ENCODE measurements at regions not wholly inside any gene's neighbourhood (a gene's known extent, or its start where the extent isn't known, plus 50 kb on each side); places are given as distances from the start of the nearest gene placed in this dataset.

DNA sequence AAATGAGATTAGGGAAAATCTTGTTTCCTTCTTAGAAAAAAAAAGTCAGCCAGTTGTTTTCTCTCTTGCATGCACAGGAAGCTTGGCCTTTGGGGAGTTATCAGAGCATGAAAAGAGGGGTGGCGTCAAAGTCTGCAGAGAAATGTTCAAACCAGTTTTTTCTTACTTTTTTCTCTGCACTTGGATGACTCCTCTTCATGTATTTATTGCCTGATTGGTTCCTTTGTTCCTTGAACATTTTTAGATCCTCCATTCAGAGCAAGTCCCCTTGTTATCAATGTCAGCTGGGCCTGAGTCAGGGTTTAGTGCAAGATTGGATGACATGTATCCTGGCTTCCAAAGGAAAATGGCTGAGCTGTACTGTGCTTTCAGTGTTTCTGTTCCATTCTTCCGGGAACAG lies 392.6 kb upstream of the BRINP1 start:
- Histone ChIP-seq H3K4me2 (ENCODE audit: insufficient read depth, insufficient read length, low read length) (no peak overlapping the region), H3K23me2 (ENCODE audit: insufficient read length, low read depth, low read length, poor library complexity, severe bottlenecking) (no peaks in the 10 kb centered on the region), H3K23ac (ENCODE audit: insufficient read length, low read depth, low read length) (no peak overlapping the region), H3T11ph (ENCODE audit: low read length) (no peak overlapping the region), H3K56ac (ENCODE audit: insufficient read length, low read depth, low read length) (no peak overlapping the region), H3K27ac (ENCODE audit: insufficient read length, low read depth, low read length) (no peak overlapping the region), H2BK12ac (ENCODE audit: insufficient read length, low read depth, low read length) (no peak overlapping the region), H2BK15ac (ENCODE audit: low read depth, low read length) (no peak overlapping the region), H2BK5ac (ENCODE audit: insufficient read length, low read length) (no peak overlapping the region), H2AFZ (ENCODE audit: low read length) (no peak overlapping the region), H2BK120ac (ENCODE audit: low read depth, low read length, poor library complexity, severe bottlenecking) (no peak overlapping the region), H3K79me1 (ENCODE audit: insufficient read depth, low read depth, low read length, poor library complexity, severe bottlenecking) (no peaks in the 10 kb centered on the region), H3K79me2 (ENCODE audit: insufficient read depth, low read length) (no peaks in the 10 kb centered on the region), H4K20me1 (ENCODE audit: control insufficient read depth, insufficient read depth, insufficient read length) (no peaks in the 10 kb centered on the region), H3K9me3 (ENCODE audit: control insufficient read depth, low read depth, low read length) (no peaks in the 10 kb centered on the region), H4K5ac (ENCODE audit: insufficient read length, low read depth, low read length) (no peak overlapping the region), H2AK5ac (ENCODE audit: insufficient read length, low read length) (no peak overlapping the region), H3K27me3 (ENCODE audit: insufficient read depth, low read length) (no peaks in the 10 kb centered on the region), H4K8ac (replicated peaks; ENCODE audit: insufficient read length, low read depth, low read length) (no peak overlapping the region), H3K9ac (ENCODE audit: extremely low read depth, insufficient read length, low read length) (no peak overlapping the region), H2BK20ac (ENCODE audit: low read depth, low read length, poor library complexity, severe bottlenecking) (no peak overlapping the region), H3K4me1 (ENCODE audit: insufficient read depth, low read length) (no peaks in the 10 kb centered on the region; the same call in 1 of the 2 replicates), H3K14ac (ENCODE audit: insufficient read depth, low read length) (no peak overlapping the region), H3K4ac (ENCODE audit: low read depth, low read length) (no peak overlapping the region), H4K91ac (ENCODE audit: insufficient read length, low read depth, low read length) (no peak overlapping the region), H3K18ac (ENCODE audit: insufficient read length, low read depth, low read length) (no peak overlapping the region)
- H3K9me3 Mint-ChIP-seq, result no peaks in the 10 kb centered on the region
- H3K27ac Mint-ChIP-seq, result no peak overlapping the region
- H3K4me3 Mint-ChIP-seq, result no peak overlapping the region
- no peak for DNase-seq
- no peaks in the 10 kb centered on the region for H3K36me3 Mint-ChIP-seq (ENCODE audit: insufficient read depth in 1 of 3, low read depth in 3 of 3)
- H3K4me1 Mint-ChIP-seq, result peaks cover 19 to 46% of the 10 kb centered on the region in 2 experiments
- H3K27me3 Mint-ChIP-seq (ENCODE audit: low read depth), result no peaks in the 10 kb centered on the region
- TF ChIP-seq, protein P1, sequence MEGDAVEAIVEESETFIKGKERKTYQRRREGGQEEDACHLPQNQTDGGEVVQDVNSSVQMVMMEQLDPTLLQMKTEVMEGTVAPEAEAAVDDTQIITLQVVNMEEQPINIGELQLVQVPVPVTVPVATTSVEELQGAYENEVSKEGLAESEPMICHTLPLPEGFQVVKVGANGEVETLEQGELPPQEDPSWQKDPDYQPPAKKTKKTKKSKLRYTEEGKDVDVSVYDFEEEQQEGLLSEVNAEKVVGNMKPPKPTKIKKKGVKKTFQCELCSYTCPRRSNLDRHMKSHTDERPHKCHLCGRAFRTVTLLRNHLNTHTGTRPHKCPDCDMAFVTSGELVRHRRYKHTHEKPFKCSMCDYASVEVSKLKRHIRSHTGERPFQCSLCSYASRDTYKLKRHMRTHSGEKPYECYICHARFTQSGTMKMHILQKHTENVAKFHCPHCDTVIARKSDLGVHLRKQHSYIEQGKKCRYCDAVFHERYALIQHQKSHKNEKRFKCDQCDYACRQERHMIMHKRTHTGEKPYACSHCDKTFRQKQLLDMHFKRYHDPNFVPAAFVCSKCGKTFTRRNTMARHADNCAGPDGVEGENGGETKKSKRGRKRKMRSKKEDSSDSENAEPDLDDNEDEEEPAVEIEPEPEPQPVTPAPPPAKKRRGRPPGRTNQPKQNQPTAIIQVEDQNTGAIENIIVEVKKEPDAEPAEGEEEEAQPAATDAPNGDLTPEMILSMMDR (conservative IDR thresholded peaks at IDR 0.05), result no peak
- no CpG with 5 or more reads among the region's 2 CpGs for WGBS (ENCODE audit: extremely low coverage, insufficient read length, low lambda C conversion rate)

Measured in H9 (cell line).